Fibroblast of skin of left biceps (primary cell): ENCODE measurements at regions not wholly inside any gene's neighbourhood (a gene's known extent, or its start where the extent isn't known, plus 50 kb on each side); places are given as distances from the start of the nearest gene placed in this dataset.

Experiments
- DNase-seq, 2 experiments: peaks; one replicate each; pipeline ENCODE4 v3.0.0-alpha.2; 2013; ENCODE audit warnings: low read depth in 2 of 2

- DNase-seq: no peak
These were observed 101.1 kb upstream of the TAB2 start for GRCh38 chr6:149216459-149216858.

GRCh38 chr6:149217466-149217888 lies 100.0 kb upstream of the TAB2 start:
- DNase-seq: no peak

GRCh38 chr6:149218471-149218870 lies 99.0 kb upstream of the TAB2 start:
- no peak for DNase-seq

GRCh38 chr6:149218915-149219314 lies 98.6 kb upstream of the TAB2 start:
- no peak for DNase-seq

GRCh38 chr6:149220882-149221773 lies 96.4 kb upstream of the TAB2 start:
- DNase-seq: no peak

GRCh38 chr6:149221774-149222070 lies 95.8 kb upstream of the TAB2 start:
- DNase-seq: no peak

GRCh38 chr6:149223120-149223903 lies 94.2 kb upstream of the TAB2 start:
- DNase-seq: no peak

GRCh38 chr6:149223904-149224351 lies 93.6 kb upstream of the TAB2 start:
- no peak for DNase-seq

GRCh38 chr6:149224399-149224798 lies 93.1 kb upstream of the TAB2 start:
- DNase-seq: no peak

GRCh38 chr6:149225370-149225769 lies 92.1 kb upstream of the TAB2 start:
- no peak for DNase-seq

GRCh38 chr6:149225946-149226345 lies 91.6 kb upstream of the TAB2 start:
- DNase-seq: no peak

GRCh38 chr6:149227796-149228195 lies 89.7 kb upstream of the TAB2 start:
- DNase-seq: no peak

GRCh38 chr6:149228311-149228955 lies 89.1 kb upstream of the TAB2 start:
- DNase-seq: no peak

GRCh38 chr6:149229096-149229495 lies 88.4 kb upstream of the TAB2 start:
- DNase-seq: no peak

- DNase-seq: no peak
These were observed 86.6 kb upstream of the TAB2 start for GRCh38 chr6:149230712-149231460.

GRCh38 chr6:149231778-149232177 lies 85.7 kb upstream of the TAB2 start:
- DNase-seq: no peak

- peak; percentile 26 to 41 for DNase-seq
These were observed 84.3 kb upstream of the TAB2 start for GRCh38 chr6:149233056-149233715.

GRCh38 chr6:149234051-149234962 lies 83.2 kb upstream of the TAB2 start:
- no peak for DNase-seq

- DNase-seq: peak; percentile 45 to 47
These were observed 82.4 kb upstream of the TAB2 start for GRCh38 chr6:149235130-149235561.

- DNase-seq: no peak
These were observed 80.9 kb upstream of the TAB2 start for GRCh38 chr6:149236589-149236988.
